ENCODE measurements at regions not wholly inside any gene's neighbourhood (a gene's known extent, or its start where the extent isn't known, plus 50 kb on each side); places are given as distances from the start of the nearest gene placed in this dataset.

DNA sequence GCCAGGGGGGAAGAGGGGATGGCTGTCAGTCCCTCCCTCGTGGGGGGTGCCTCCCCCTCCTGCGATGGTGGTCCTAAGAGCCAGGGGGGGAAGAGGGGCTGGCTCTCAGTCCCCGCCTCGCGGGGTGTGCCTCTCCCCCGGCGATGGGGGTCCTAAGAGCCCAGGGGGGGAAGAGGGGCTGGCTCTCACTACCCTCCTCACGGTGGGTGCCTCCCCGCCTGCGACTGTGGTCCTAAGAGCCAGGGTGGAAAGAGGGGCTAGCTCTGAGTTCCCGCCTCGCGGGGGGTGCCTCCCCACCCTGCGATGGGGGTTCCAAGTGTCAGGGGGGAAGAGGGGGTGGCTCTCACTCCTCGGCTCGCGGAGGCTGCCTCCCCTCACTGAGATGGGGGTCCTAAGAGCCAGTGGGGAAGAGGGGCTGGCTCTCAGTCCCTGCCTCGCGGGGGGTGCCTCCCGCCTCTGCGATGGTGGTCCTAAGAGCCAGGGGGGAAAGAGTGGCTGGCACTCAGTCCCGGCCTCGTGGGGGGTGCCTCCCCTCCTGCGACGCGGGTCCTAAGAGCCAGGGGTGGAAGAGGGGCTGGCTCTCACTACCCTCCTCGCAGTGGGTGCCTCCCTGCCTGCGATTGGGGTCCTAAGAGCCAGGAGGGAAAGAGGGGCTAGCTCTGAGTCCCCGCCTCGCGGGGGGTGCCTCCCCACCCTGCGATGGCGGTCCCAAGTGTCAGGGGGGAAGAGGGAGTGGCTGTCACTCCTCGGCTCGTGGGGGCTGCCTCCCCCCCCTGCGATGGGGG, 2325.6 kb upstream of the PCDH20 start:
- no peak for TF ChIP-seq POLR2A (IDR thresholded peaks at IDR 0.05)
- TF ChIP-seq, protein P1, sequence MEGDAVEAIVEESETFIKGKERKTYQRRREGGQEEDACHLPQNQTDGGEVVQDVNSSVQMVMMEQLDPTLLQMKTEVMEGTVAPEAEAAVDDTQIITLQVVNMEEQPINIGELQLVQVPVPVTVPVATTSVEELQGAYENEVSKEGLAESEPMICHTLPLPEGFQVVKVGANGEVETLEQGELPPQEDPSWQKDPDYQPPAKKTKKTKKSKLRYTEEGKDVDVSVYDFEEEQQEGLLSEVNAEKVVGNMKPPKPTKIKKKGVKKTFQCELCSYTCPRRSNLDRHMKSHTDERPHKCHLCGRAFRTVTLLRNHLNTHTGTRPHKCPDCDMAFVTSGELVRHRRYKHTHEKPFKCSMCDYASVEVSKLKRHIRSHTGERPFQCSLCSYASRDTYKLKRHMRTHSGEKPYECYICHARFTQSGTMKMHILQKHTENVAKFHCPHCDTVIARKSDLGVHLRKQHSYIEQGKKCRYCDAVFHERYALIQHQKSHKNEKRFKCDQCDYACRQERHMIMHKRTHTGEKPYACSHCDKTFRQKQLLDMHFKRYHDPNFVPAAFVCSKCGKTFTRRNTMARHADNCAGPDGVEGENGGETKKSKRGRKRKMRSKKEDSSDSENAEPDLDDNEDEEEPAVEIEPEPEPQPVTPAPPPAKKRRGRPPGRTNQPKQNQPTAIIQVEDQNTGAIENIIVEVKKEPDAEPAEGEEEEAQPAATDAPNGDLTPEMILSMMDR (IDR thresholded peaks at IDR 0.05 in 4 of 5, conservative IDR thresholded peaks at IDR 0.05 in 1 of 5): no peak

All from gastrocnemius medialis (tissue), 4 donors.